GM04504 (cell line): ENCODE measurements at regions not wholly inside any gene's neighbourhood (a gene's known extent, or its start where the extent isn't known, plus 50 kb on each side); places are given as distances from the start of the nearest gene placed in this dataset.

Experiments used
- DNase-seq: peaks from one replicate; pipeline ENCODE4 v3.0.0-alpha.2; 2012; ENCODE audit warnings: low read depth

DNA sequence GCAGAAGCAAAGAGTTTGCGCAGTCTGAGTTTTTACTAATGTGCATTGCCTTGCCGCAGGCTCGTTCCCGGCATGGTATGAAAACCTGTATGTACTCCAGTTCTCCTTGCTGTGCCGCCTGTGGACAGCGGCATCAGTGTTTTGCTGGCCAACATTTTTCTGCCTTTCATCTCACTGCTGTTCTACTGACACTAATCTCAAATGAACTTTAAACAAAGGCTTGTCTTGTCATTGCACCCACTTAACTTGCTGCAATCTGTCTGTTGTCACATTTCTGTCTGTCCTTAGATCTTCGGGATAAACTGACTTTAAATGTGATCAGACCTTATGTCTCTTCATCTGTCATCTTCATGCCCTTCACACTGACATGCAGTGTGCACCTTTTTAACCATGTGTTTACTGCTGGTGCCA, 71.7 kb upstream of the ZNRF2 start:
- no peak for DNase-seq

DNA sequence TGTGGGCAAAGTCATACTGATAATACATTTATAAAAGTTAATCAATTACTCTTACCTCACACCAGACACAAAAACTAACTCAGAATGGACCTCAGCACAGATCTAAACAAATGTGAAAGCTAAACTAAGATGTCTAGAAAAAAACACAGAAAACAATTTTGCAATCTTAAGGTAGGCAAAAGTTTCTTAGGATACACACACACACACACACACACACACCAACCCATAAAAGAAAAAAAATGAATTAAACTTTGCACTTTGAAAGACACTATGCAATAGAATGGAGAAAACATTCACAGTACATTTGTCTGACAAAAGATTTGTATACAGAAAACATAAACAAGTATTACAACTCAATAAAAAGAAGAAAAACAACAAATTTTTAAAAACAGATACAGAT, 70.8 kb upstream of the ZNRF2 start:
- no peak for DNase-seq

DNA sequence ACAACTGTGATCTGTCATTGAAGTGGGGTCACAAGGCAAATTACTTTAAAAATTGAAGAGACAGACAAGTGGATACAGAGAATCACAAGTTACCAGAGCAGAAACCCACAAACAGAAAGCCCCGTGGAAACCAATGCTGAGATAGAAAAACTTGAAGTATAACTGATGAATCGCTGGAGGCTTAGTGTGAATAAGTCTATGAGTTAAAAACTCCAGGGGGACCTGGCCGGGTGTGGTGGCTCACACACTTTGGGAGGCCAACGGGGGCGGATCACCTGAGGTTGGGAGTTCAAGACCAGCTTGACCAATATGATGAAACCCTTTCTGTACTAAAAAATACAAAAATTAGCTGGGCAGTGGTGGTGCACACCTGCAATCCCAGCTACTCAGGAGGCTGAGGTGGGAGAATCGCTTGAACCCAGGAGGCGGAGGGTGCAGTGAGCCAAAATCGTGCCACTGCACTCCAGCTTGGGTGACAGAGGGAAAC, 69.7 kb upstream of the ZNRF2 start:
- no peak for DNase-seq

DNA sequence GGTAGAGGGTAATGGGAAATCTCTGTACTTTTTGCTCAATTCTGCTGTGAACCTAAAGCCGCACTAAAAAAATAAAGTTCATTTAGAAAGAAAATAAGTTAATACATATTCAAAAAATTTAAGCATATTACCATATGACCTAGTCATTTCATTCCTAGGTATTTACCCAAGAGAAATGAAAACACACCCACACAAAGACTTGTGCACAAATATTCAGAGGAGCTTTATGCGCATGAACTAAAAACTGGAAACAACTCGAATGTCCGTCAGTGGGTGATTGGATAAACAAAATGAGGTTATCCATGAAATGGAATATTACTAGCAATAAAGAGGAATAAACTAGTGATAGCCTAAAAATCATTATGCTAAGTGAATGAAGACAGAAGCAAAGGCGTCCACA, 62.6 kb upstream of the ZNRF2 start:
- no peak for DNase-seq

DNA sequence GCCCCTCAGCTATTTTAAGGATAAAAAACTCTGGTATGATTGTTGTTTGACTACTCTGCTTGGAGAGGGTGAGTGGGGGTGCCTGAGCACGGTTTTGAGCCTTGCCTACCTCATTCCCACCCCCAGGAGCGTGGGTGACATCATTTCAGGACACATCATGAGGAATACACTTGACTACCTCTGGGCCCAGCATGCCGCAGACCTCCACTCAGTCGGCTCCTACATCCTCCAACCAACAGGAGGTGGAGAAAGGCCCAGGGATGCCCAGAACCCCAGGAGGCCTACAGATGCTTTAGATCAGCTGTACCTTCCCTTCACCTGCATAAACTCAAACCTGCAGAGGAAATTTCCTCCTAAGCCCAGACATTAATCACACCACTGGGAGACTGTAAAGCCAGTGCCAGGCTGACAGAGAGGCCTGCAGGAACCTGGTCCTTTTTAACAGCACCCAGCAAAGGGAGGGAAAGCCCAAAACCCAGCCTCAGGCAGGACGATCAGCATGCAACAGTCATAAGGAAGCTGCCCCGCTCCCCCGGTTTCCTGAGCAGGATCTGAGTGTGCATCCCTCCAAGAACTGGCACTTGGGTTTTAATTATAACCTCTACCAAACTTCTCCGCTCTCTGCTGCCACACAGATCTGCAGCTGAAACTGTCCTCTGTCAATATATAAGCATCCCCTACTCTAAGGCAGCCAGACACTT, 61.7 kb upstream of the ZNRF2 start:
- DNase-seq, result no peak

DNA sequence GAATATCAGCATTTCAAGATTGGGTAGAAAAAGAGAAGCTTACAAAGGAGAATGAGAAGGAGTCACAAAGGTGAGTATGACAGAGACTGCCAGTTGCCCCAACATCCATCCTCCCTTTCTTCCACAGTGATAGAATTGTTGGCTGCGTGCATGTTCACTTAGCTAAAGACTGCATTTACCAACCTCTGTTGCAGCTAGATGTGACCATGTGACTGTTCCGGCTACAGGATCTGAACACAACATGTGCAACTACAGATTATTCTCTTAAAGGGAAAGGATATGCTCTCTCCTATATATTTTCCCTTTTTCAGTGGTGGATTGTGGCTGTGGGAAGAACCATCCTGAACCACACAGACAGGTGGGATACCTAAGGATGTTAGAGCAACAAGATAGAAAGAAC, 60.5 kb upstream of the ZNRF2 start:
- DNase-seq, result no peak

DNA sequence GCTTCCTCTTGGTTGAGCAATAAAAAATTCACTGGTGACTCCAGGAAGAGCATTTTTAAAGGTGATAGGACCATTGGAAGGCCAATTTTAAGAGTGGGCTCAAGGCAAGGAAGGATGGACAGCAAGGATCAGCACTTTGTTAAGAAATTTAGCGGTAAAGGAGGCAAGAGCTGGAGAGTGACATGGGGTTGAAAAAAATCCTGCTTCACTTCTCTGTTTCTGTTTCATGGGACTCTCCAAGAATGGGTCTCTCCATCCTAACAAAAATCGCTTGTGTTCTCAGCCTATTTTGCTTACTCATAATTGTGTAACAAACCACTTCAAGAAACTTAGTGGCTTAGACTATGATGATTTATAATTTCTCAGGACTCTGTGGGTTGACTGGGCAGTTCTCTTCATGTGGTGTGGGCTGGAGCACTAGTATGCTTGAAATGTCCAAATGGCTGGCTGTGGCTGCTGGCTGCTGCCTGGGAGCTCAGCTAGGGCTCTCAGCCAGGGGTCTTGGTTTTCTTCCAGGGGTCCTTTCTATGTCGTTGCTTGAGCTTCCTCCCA, 59.8 kb upstream of the ZNRF2 start:
- peak; percentile 77 for DNase-seq

DNA sequence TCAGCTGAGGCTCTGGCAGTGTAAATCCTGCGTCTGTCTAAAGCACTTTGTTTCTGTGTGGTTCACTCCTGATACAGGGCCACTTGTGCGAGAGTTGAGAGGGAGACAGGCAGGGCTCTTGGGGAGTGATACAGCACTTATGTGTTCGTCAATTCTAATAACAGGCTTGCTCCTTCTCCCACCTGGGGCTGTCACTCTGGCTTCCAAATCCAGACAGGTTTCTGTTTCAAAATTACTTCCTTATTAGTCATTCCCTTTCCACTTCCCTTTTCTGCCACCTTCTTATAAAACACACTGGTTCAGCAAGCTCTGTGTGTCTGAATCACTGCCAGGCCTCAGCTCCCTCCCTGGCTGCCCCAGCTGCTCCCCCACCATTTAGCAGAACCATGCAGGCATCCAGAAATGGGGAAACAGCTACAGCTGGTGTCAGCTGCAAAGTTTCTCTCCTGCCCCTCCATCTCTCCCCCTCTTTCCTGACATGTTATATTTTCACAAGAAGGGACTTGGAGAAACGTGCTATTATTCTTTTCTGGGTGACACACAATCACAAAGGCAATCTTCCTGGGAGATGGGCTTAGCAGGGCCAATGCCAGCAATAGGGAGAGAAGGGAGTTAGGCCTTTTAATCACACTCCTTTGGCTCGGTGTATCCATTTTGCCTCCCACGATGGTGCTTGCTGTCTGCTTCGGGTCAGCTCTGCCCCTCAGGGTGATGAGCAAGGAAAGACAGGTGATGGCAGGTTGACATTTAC, 58.4 kb upstream of the ZNRF2 start:
- no peak for DNase-seq

DNA sequence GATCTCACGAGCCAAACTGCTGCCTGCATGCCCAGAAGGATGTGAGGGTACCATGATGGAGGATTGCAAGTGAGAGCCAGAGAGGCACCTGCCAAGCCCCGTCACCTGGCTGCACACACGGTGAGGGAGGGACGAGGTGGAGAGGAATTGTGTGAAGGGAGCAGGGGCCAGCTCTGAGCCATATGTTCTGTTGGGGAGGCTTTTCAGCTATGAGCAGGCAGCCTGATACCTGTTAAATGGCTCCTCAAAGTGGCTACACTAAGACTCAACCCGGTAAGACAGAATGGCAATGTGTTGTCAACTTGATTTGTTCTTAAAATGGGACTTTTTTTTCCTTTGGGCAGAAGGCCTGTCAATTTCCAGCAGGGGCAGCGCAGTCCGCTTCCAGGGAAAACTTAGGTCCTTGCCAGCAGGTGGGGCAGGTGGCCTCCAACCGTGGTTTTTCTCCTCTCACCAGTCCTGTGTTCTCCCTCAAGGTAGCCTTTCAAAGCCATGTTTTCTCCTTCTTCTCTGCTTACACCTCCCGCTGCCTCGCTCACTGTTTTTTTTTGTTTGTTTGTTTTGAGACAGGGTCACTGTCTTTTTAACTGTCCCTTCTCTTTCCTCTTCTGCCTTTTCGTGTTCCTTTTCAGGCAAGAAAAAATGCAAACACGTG, 57.7 kb upstream of the ZNRF2 start:
- no peak for DNase-seq

DNA sequence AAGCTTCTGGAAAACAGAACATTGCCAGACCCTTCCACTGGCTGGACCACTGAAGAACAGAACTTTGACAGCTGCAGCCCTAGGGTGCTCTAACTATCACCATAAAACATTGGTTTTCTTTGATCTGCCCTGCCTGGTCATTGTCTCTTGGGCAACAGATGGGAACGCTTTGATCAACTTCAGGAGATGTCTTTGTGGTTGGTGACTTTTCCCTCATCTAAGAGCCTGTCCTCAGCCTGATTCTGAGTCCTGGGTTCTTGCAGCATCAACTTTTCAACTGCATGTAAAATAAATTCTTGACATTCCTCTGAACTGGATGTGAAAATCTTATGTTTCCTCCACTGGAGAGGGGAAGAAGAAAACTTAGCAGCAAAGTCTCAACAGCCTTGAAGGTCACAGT, 53.1 kb upstream of the ZNRF2 start:
- no peak for DNase-seq

DNA sequence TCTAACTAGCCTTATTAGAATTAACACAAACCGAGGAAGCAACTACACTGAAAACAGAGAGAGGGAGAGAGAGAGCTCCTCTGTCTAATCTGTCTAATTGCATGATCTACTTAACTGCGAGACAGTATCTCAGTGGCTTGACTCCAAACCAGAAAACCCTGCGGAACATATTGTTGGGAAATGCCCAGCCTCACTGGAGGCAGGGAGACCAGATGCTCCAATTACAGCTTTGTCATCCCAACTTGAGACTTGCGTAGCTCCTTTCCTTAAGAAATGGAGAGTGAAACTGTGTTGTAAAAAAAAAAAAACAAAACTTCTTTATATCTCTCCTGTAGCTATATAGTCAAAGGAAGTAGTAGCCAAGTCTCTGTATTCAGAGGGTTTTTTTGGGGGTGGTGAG, 52.0 kb upstream of the ZNRF2 start:
- no peak for DNase-seq
